M059J (cell line): ENCODE measurements at regions not wholly inside any gene's neighbourhood (a gene's known extent, or its start where the extent isn't known, plus 50 kb on each side); places are given as distances from the start of the nearest gene placed in this dataset.

Experiments used
- DNase-seq: peaks from one replicate; pipeline ENCODE4 v3.0.0-alpha.2; 2012; ENCODE audit warnings: low read depth

DNA sequence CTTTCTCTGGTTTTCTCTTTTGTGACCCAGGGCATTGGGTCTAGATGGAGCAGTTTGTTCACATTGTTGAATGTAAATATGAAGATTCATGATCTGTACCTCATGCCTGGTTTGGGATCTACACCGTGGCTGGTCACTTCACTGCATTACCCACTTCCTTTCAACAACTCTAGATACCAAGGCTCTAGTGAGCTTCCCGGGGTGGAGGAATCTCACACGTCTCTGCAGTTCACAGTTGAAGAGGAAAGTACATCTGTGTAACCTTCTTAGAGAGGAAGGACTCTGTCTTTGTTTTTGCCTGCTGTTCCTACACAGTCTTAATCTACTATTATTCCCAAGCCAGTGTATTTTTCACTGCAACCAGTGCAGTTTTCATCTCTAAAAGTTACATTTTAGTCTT, 574.8 kb downstream of the MBD2 start:
- DNase-seq: no peak

DNA sequence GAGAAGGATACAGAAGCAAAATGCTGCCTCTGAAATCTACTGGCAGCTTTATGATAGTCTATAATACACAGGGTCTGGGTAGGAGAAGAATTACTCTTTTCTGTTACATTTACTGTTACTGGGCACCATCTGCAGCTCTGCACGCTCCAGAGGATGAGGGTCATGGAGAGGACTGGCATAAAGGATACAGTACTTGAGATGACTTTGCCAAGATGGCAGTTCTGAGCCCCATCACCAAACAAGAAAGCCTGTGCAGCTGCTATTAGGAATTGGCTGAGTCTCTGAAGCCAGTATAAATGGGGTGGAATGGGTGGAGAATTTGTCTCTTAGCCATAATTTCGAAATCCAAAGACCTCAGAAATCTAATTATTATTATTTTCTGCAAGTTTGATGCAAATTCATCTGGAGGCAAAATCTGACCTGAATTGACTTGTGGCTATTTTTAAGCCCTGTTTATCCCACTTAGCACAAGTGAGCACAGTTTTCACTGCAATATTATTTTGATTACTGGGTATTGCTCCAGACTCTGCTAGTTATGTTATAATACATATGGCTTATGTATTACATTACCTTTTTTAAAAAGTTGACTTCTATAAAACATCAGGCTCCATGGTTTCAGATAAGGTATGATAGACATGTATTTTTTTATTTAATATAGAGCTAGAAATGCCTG, 579.5 kb downstream of the MBD2 start:
- no peak for DNase-seq

DNA sequence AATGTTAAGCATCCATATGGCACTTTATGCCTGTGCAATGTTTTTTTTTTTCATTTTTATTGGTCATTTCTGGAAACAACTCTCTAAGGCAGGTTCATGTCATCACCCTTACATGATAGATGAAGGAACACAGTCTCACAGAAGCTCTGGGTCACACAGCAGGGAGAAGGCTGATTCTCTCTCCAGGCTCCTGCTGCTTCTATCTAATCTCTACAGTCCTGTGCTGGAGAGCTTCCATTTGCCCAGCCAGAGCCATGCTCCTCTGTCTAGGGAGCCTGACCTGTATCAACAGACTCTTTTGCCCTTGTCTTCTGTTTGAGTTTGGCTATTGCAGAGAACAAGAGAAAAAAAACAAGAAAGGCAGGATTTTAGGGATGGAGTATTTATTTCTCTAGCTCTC, 584.8 kb downstream of the MBD2 start:
- no peak for DNase-seq

DNA sequence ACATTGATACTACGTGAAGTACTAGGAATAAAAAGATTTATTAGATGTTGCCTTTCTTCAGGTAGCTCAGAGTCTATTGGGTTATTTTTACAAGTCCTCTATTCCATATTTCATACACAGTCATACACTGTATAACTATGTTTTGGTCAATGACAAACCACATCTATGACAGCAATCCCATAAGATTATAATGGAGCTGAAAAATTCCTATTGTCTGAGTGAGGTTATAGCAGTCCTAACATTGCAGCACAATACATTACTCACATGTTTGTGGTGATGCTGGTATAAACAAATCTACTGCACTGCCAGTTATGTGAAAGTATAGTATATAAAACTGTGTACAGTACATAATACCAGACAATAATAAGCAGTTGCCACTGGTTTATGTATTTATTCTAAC, 595.1 kb downstream of the MBD2 start:
- peak; percentile 2 for DNase-seq

DNA sequence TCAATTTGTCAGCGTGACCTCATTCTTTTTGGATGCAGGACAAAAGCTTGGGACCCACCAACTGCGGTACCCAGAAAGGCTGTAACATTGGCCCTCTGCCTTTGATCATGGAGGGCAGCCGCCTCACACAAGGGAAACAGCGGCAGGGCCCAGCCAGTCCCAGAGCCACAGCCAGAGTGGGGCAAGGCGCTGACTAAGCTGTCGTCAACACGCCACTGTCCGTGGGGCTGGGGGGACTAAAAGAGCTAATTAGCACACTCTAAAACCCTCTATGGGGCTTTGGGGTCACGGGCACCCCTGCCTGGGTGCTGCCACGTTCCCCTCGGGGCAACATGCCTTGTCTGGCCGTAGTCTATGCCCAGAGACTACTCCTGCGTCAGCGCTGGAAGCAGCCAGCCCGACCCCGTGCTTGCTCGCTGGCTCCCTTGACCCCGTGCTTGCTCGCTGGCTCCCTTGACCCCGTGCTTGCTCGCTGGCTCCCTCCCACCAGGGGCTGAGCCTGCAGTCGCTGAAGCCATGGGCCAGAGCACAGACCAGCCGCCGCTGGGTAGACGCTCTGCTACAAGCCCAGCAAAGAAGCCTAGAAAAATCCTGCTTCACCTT, 598.4 kb downstream of the MBD2 start:
- DNase-seq: no peak

DNA sequence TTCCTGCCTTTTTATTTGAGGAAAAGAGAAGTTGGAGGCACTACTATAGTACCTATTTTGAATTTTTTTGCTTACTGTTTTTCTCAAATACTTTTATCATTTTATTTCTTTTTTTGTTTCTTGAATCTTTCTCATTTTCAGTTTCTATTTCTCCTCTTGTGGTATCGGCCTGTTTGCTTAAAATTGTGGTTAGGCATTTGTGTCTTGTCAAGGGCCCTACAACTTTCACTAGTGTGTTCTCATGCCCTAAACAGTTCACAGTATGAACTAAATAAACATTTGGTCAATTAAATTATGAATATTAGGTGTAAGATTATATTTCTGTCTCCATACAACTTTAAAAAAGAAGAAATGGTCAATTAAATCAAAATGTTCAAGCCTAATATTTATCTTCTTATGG, 613.5 kb downstream of the MBD2 start:
- no peak for DNase-seq

DNA sequence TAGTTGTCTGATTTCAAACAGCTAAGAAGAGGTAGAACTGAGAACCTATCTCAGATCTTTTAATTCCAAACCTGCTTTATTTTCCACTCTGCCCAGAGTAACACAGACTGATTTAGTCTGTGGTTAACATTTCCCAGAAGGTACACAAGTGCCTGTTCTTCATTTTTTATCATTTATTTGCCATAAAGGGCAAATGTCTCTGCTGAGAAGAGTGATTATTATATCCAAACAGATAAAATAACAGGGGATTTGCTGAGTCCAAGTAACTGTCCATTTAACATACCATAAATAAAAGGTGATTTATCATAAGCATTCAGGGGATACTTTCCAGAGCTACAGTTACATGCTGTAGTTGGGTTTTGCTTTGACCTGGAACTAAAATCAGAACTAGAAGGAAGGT, 617.7 kb downstream of the MBD2 start:
- no peak for DNase-seq

DNA sequence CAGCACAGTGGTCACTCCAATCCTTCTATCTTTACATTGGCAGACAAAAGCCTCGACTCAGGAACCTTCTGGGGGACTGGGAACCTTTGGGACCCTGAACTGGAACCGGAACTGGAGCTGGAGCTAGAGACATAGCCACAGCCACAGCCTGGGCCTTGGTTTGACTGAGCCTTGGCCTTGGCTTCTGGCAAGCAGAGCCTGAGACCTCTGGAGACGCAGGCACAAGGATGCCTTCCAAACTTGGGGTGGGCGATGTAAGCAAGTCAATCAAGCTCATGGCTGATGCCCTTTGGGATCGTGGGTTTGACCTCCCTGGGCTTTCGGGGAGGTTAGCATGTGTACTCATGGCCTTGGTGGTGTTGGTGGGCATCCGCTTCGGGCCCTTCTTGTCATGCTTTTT, 619.3 kb downstream of the MBD2 start:
- no peak for DNase-seq

DNA sequence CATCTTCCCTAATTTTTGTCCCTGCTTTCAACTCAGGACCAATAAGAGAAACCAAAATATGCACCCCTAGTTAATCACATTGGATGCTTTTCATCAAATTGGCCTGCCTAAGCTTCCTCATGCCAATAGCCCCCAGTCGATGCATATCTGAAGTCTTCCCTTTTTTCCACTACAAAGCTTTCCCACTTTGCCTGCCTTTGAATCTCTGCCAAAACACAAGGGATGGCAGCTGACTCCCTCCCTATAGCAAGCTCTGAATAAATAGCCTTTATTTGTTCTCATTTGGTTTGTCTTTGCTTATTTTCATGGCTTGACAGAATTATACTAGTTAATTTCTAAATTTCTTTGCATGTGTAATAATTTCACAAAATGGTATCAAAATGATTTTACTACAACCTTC, 621.2 kb downstream of the MBD2 start:
- no peak for DNase-seq

DNA sequence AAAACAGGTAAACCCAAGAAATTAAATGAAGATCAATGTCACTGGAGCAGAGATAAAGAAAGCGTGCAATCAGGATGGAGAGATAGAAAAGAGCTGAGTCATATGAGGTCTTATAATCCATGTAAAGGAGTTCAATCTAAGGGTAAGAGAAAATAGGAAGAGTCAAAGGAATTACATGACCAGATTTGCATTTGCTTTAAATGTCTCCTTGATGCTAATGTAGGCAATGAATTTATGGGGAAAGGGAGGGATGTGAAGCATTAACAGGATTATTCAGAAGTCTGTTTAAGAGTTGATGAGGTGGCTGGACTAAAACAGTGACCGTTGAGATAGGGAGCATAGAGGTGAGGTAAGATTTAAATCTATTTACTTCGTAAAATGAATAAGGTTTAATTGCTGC, 623.1 kb downstream of the MBD2 start:
- DNase-seq: no peak

DNA sequence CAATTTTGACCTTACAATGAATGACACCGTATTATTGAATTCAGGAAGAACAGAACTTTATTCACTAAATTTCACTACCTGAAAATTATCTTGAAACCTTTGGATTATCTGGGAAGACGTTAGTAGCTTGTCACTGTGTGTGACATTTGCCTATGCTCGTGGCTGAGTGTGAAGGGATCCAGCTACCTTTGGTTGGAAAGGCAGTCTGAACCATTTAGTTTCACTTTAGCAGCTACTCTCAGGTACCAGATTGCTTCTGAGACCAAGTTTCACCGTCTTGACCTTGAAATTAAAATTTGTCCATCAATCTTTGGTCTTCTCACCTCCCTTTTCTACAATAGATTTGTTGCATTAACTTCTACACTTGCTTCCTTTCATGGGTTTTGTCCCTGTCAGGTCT, 637.5 kb downstream of the MBD2 start:
- no peak for DNase-seq
